Choroid plexus epithelial cell (primary cell): ENCODE measurements at regions not wholly inside any gene's neighbourhood (a gene's known extent, or its start where the extent isn't known, plus 50 kb on each side); places are given as distances from the start of the nearest gene placed in this dataset.

Experiments used
- DNase-seq: peaks from one replicate; pipeline ENCODE4 v3.0.0-alpha.2; 2010; ENCODE audit warnings: low read depth
- H3K4me3 ChIP-seq: 2 replicates; pipeline ENCODE4 v1.5.1; 2011; ENCODE audit warnings: low read depth, mild to moderate bottlenecking, control low read depth, low read length, moderate library complexity
- CTCF ChIP-seq: conservative IDR thresholded peaks from 2 replicates; pipeline ENCODE4 v1.5.1; 2011; ENCODE audit warnings: low read depth, mild to moderate bottlenecking, control low read depth, inconsistent platforms, low read length, moderate library complexity

- no peak overlapping the region for H3K4me3 ChIP-seq
- no peak for TF ChIP-seq CTCF
- DNase-seq: no peak
Measured at GRCh38 chr1:207228987-207229386, 92.5 kb upstream of the CD55 start.

GRCh38 chr1:207230441-207230840, 91.0 kb upstream of the CD55 start:
- no peak overlapping the region for H3K4me3 ChIP-seq
- TF ChIP-seq CTCF: no peak
- DNase-seq: no peak

- H3K4me3 ChIP-seq: no peak overlapping the region
- TF ChIP-seq CTCF: no peak
- no peak for DNase-seq
Measured at GRCh38 chr1:207234690-207235089, 86.8 kb upstream of the CD55 start.

- no peak overlapping the region for H3K4me3 ChIP-seq
- no peak for TF ChIP-seq CTCF
- no peak for DNase-seq
Measured at GRCh38 chr1:207239874-207240273, 81.6 kb upstream of the CD55 start.

GRCh38 chr1:207240325-207241101, 81.0 kb upstream of the CD55 start:
- no peak for TF ChIP-seq CTCF
- DNase-seq: peak; percentile 67
- H3K4me3 ChIP-seq: no peak overlapping the region

GRCh38 chr1:207241164-207241934, 80.1 kb upstream of the CD55 start:
- DNase-seq: peak; percentile 18
- H3K4me3 ChIP-seq: no peak overlapping the region
- TF ChIP-seq CTCF: no peak
